CD14-positive monocyte (primary cell): ENCODE measurements at regions not wholly inside any gene's neighbourhood (a gene's known extent, or its start where the extent isn't known, plus 50 kb on each side); places are given as distances from the start of the nearest gene placed in this dataset.

Source experiments
- DNase-seq, 3 donors: peaks; one replicate each; pipeline ENCODE4 v3.0.0-alpha.2; 2011 to 2022
- H2AFZ ChIP-seq: 2 replicates; pipeline ENCODE4 v1.6.0; 2012; ENCODE audit warnings: mild to moderate bottlenecking, low read depth, low read length, inconsistent platforms; ENCODE audit not compliant: insufficient read depth, poor library complexity, severe bottlenecking
- H3K27ac ChIP-seq, 2 donors: 1 replicate in 1 of 2; 2 replicates in 1 of 2; pipeline ENCODE4 v1.5.1; 2012 to 2013; ENCODE audit warnings: low read length in 2 of 2, control low read depth in 1 of 2, inconsistent platforms in 1 of 2, low read depth in 1 of 2, mild to moderate bottlenecking in 1 of 2
- H3K27me3 ChIP-seq, 2 donors: one replicate each; pipeline versions ENCODE4 v1.6.0 to v1.6.1; 2011 to 2013; ENCODE audit warnings: low read length in 2 of 2; ENCODE audit not compliant: control insufficient read depth in 2 of 2, insufficient read depth in 2 of 2
- H3K36me3 ChIP-seq, 2 donors: replicated peaks in 1 of 2; 1 replicate in 1 of 2; 2 replicates in 1 of 2; pipeline versions ENCODE4 v1.5.1 to v1.6.1; 2012 to 2013; ENCODE audit warnings: low read length in 2 of 2, control low read depth in 1 of 2, inconsistent platforms in 1 of 2, mild to moderate bottlenecking in 1 of 2; ENCODE audit not compliant: insufficient read depth in 2 of 2, control insufficient read depth in 1 of 2
- H3K4me1 ChIP-seq, 2 donors: 1 replicate in 1 of 2; 2 replicates in 1 of 2; pipeline versions ENCODE4 v1.5.1 to v1.6.1; 2012 to 2013; ENCODE audit warnings: low read length in 2 of 2, control low read depth in 1 of 2, inconsistent platforms in 1 of 2, mild to moderate bottlenecking in 1 of 2, moderate library complexity in 1 of 2; ENCODE audit not compliant: insufficient read depth in 2 of 2, control insufficient read depth in 1 of 2
- H3K4me2 ChIP-seq: replicated peaks from 2 replicates; pipeline ENCODE3; 2012; ENCODE audit warnings: low read length, moderate library complexity, mild to moderate bottlenecking; ENCODE audit not compliant: poor library complexity, severe bottlenecking; ENCODE audit errors: extremely low read depth
- H3K4me3 ChIP-seq, 3 experiments: fragments of 200-600 bp in 1 of 3; sonication (generic) in 1 of 3; replicated peaks in 1 of 3; 1 replicate in 2 of 3; 2 replicates in 1 of 3; pipeline ENCODE4 v1.5.1; 2011 to 2013; ENCODE audit warnings: low read length in 3 of 3, mild to moderate bottlenecking in 3 of 3, control low read depth in 2 of 3, low read depth in 2 of 3, inconsistent platforms in 1 of 3, moderate library complexity in 1 of 3
- H3K79me2 ChIP-seq: 2 replicates; pipeline ENCODE4 v1.6.0; 2012; ENCODE audit warnings: mild to moderate bottlenecking, control low read depth, inconsistent platforms, low read length, moderate library complexity; ENCODE audit not compliant: insufficient read depth
- H3K9ac ChIP-seq: 2 replicates; pipeline ENCODE4 v1.6.0; 2017; ENCODE audit warnings: low read length, mild to moderate bottlenecking; ENCODE audit not compliant: insufficient read depth, poor library complexity, severe bottlenecking
- H3K9me3 ChIP-seq, 2 donors: replicated peaks in 1 of 2; 1 replicate in 1 of 2; 2 replicates in 1 of 2; pipeline versions ENCODE4 v1.5.1 to v1.6.1; 2012 to 2013; ENCODE audit warnings: low read length in 2 of 2, control low read depth in 1 of 2; ENCODE audit not compliant: control insufficient read depth in 1 of 2, insufficient read depth in 1 of 2
- H4K20me1 ChIP-seq: 2 replicates; pipeline ENCODE4 v1.6.0; 2012; ENCODE audit warnings: mild to moderate bottlenecking, low read length, control low read depth, moderate library complexity; ENCODE audit not compliant: insufficient read depth
- H3K27ac Mint-ChIP-seq, 7 donors: one replicate each; pipeline ENCODE4 v1.8.0; 2020; ENCODE audit warnings: mild to moderate bottlenecking in 7 of 7, mixed read lengths in 7 of 7, moderate library complexity in 6 of 7, inconsistent platforms in 2 of 7
- H3K27me3 Mint-ChIP-seq, 3 donors: one replicate each; pipeline ENCODE4 v1.8.0; 2021 to 2022; ENCODE audit warnings: low read depth in 3 of 3, mild to moderate bottlenecking in 3 of 3, mixed read lengths in 3 of 3, moderate library complexity in 3 of 3, inconsistent platforms in 1 of 3
- H3K36me3 Mint-ChIP-seq, 2 donors: one replicate each; pipeline ENCODE4 v1.8.0; 2020; ENCODE audit warnings: mixed read lengths in 2 of 2, inconsistent platforms in 1 of 2, mild to moderate bottlenecking in 1 of 2
- H3K4me1 Mint-ChIP-seq: one replicate; pipeline ENCODE4 v1.8.0; 2020; ENCODE audit warnings: mild to moderate bottlenecking, mixed read lengths
- H3K4me3 Mint-ChIP-seq, 2 donors: one replicate each; pipeline ENCODE4 v1.8.0; 2020; ENCODE audit warnings: mild to moderate bottlenecking in 2 of 2, mixed read lengths in 2 of 2, moderate library complexity in 1 of 2
- H3K9me3 Mint-ChIP-seq, 7 donors: one replicate each; pipeline ENCODE4 v1.8.0; 2020 to 2022; ENCODE audit warnings: mixed read lengths in 7 of 7, mild to moderate bottlenecking in 6 of 7, moderate library complexity in 6 of 7, inconsistent platforms in 2 of 7
- CTCF ChIP-seq: fragments of 200-600 bp; IDR thresholded peaks from one replicate; pipeline ENCODE4 v1.8.0; 2022; ENCODE audit warnings: antibody characterized with exemption, mild to moderate bottlenecking
- WGBS: methylation state at CpG from one replicate; pipeline ENCODE4 v1.1.5; 2013; ENCODE audit warnings: missing lambda C conversion rate; ENCODE audit not compliant: insufficient coverage; 5-methylcytosine and 5-hydroxymethylcytosine counted together
- intact Hi-C, 2 donors: fragments of 100-400 bp; cut with micrococcal nuclease; formaldehyde crosslinking; loops; one replicate each; pipeline versions ENCODE4 v1.15.0 to v1.15.1; 2023

- H2AFZ ChIP-seq = no peak overlapping the region
- no peaks in the 10 kb centered on the region for H3K9me3 ChIP-seq
- intact Hi-C loops = no loop called here
- no peaks in the 10 kb centered on the region for H3K36me3 ChIP-seq
- no peaks in the 10 kb centered on the region for H3K36me3 Mint-ChIP-seq
- no peaks in the 10 kb centered on the region for H4K20me1 ChIP-seq
- no peaks in the 10 kb centered on the region for H3K27me3 ChIP-seq
- no peaks in the 10 kb centered on the region for H3K79me2 ChIP-seq
- WGBS = 0% methylated on average over 1 of the region's 10 CpGs
- peak overlapping the region; percentile 66 to 72 for H3K27ac ChIP-seq
- H3K4me2 ChIP-seq = peak overlapping the region; percentile 32
- DNase-seq = peak; percentile 63 to 82 (median 74)
- peaks cover 41% of the 10 kb centered on the region for H3K4me1 Mint-ChIP-seq
- no peak overlapping the region for H3K9ac ChIP-seq
- peaks cover 42 to 47% of the 10 kb centered on the region in 2 donors for H3K4me1 ChIP-seq
- H3K9me3 Mint-ChIP-seq = peaks cover 0 to 3% (median 1%) of the 10 kb centered on the region in 7 donors
- no peak overlapping the region for H3K4me3 ChIP-seq
- H3K27ac Mint-ChIP-seq = peak overlapping the region; percentile 85 to 92 (median 89)
- no peak for TF ChIP-seq CTCF
- H3K27me3 Mint-ChIP-seq = peaks cover 0 to 6% (median 0%) of the 10 kb centered on the region in 3 donors
- H3K4me3 Mint-ChIP-seq = peak overlapping the region in 1 of 2 donors; percentile 21
Observed at GRCh38 chrX:39491548-39492297, 606.0 kb downstream of the BCOR start.

GRCh38 chrX:39492497-39493162, 605.1 kb downstream of the BCOR start:
- Histone ChIP-seq H3K4me1 (peaks cover 48 to 54% of the 10 kb centered on the region in 2 donors), H4K20me1 (no peaks in the 10 kb centered on the region), H3K4me2 (peak overlapping the region; percentile 1), H3K36me3 (no peaks in the 10 kb centered on the region), H3K4me3 (no peak overlapping the region), H3K9ac (no peak overlapping the region), H3K27me3 (no peaks in the 10 kb centered on the region), H3K79me2 (no peaks in the 10 kb centered on the region), H3K27ac (peak overlapping the region; percentile 66 to 72), H2AFZ (no peak overlapping the region), H3K9me3 (no peaks in the 10 kb centered on the region)
- Mint-ChIP-seq H3K4me1 (peaks cover 46% of the 10 kb centered on the region), H3K27ac (peak overlapping the region; percentile 85 to 92 (median 89)), H3K4me3 (peak overlapping the region in 1 of 2 donors; percentile 8), H3K36me3 (no peaks in the 10 kb centered on the region), H3K27me3 (peaks cover 0 to 6% (median 0%) of the 10 kb centered on the region in 3 donors), H3K9me3 (peaks cover 0 to 3% (median 1%) of the 10 kb centered on the region in 7 donors)
- 0% methylated on average over 3 of the region's 6 CpGs for WGBS
- intact Hi-C loops = no loop called here
- DNase-seq = peak; percentile 40 to 68 (median 55)
- no peak for TF ChIP-seq CTCF
